SK-N-SH treated with all-trans-retinoic acid at 6 μM for 48 hours (cell line): ENCODE measurements at regions not wholly inside any gene's neighbourhood (a gene's known extent, or its start where the extent isn't known, plus 50 kb on each side); places are given as distances from the start of the nearest gene placed in this dataset.

Source experiments
- ATAC-seq: fragments of 200-7000 bp; cut with Tn5 transposase; 3 replicates; pipeline ENCODE4 v1.9.1; 2020; ENCODE audit warnings: mild to moderate bottlenecking, moderate library complexity
- ARNTL ChIP-seq: fragments of 450-650 bp; formaldehyde crosslinking; IDR thresholded peaks from 2 replicates; pipeline ENCODE4 v1.5.0; 2020; ENCODE audit warnings: low read depth, mild to moderate bottlenecking, moderate library complexity, borderline replicate concordance
- BACH2 ChIP-seq: fragments of 250-450 bp; sonication (Bioruptor Pico); IDR thresholded peaks from 2 replicates; pipeline ENCODE4 v1.9.0; 2021; ENCODE audit warnings: mild to moderate bottlenecking, borderline replicate concordance
- CREB5 ChIP-seq: fragments of 250-450 bp; sonication (Bioruptor Pico); IDR thresholded peaks from 2 replicates; pipeline ENCODE4 v1.5.1; 2020; ENCODE audit warnings: low read depth, mild to moderate bottlenecking, moderate library complexity
- CSDC2 ChIP-seq: fragments of 250-450 bp; sonication (Bioruptor Pico); IDR thresholded peaks from 2 replicates; pipeline ENCODE4 v1.5.0; 2020; ENCODE audit warnings: mild to moderate bottlenecking, moderate library complexity
- CSRNP3 ChIP-seq: fragments of 250-450 bp; sonication (Bioruptor Pico); IDR thresholded peaks from 2 replicates; pipeline ENCODE4 v1.5.1; 2021; ENCODE audit warnings: mild to moderate bottlenecking, moderate library complexity
- ESRRG ChIP-seq: fragments of 250-450 bp; sonication (Bioruptor Pico); IDR thresholded peaks from 2 replicates; pipeline ENCODE4 v1.6.1; 2021; ENCODE audit warnings: mild to moderate bottlenecking
- GLIS3 ChIP-seq: fragments of 250-450 bp; sonication (Bioruptor Pico); IDR thresholded peaks from 2 replicates; pipeline ENCODE4 v1.5.0; 2020; ENCODE audit warnings: mild to moderate bottlenecking, moderate library complexity
- ISL1 ChIP-seq: fragments of 250-450 bp; sonication (Bioruptor Pico); IDR thresholded peaks from 2 replicates; pipeline ENCODE4 v2.1.2; 2022; ENCODE audit warnings: mild to moderate bottlenecking, moderate library complexity
- OSR1 ChIP-seq: fragments of 250-450 bp; sonication (Bioruptor Pico); IDR thresholded peaks from 2 replicates; pipeline ENCODE4 v1.8.0; 2022; ENCODE audit warnings: moderate library complexity, mild to moderate bottlenecking, inconsistent platforms
- PATZ1 ChIP-seq: fragments of 250-450 bp; sonication (Bioruptor Pico); IDR thresholded peaks from 2 replicates; pipeline ENCODE4 v1.8.0; 2020; ENCODE audit warnings: mild to moderate bottlenecking, moderate library complexity, borderline replicate concordance
- POU6F1 ChIP-seq: fragments of 250-450 bp; sonication (Bioruptor Pico); IDR thresholded peaks from 2 replicates; pipeline ENCODE4 v1.8.0; 2021; ENCODE audit warnings: low read depth, mild to moderate bottlenecking, moderate library complexity, borderline replicate concordance
- PPARA ChIP-seq: fragments of 250-450 bp; sonication (Bioruptor Pico); IDR thresholded peaks from 2 replicates; pipeline ENCODE4 v1.5.0; 2020; ENCODE audit warnings: mild to moderate bottlenecking, borderline replicate concordance
- RARB ChIP-seq: fragments of 250-450 bp; sonication (Bioruptor Pico); IDR thresholded peaks from 2 replicates; pipeline ENCODE4 v1.8.0; 2021; ENCODE audit warnings: mild to moderate bottlenecking, moderate library complexity
- SNAI2 ChIP-seq: fragments of 250-450 bp; sonication (Bioruptor Pico); IDR thresholded peaks from 2 replicates; pipeline ENCODE4 v1.5.0; 2020; ENCODE audit warnings: mild to moderate bottlenecking, moderate library complexity
- TCF4 ChIP-seq: fragments of 250-450 bp; sonication (Bioruptor Pico); IDR thresholded peaks from 2 replicates; pipeline ENCODE4 v1.8.0; 2021; ENCODE audit warnings: mild to moderate bottlenecking, moderate library complexity, borderline replicate concordance
- TOX ChIP-seq: fragments of 250-450 bp; sonication (Bioruptor Pico); IDR thresholded peaks from 2 replicates; pipeline ENCODE4 v1.8.0; 2021; ENCODE audit warnings: mild to moderate bottlenecking, moderate library complexity, borderline replicate concordance
- TSHZ2 ChIP-seq: fragments of 250-450 bp; sonication (Bioruptor Pico); IDR thresholded peaks from 2 replicates; pipeline ENCODE4 v1.5.0; 2020; ENCODE audit warnings: mild to moderate bottlenecking, moderate library complexity
- ZC3H10 ChIP-seq: fragments of 250-450 bp; sonication (Bioruptor Pico); IDR thresholded peaks from 2 replicates; pipeline ENCODE4 v1.5.1; 2021; ENCODE audit warnings: mild to moderate bottlenecking, moderate library complexity
- ZFP3 ChIP-seq: fragments of 250-450 bp; sonication (Bioruptor Pico); IDR thresholded peaks from 2 replicates; pipeline ENCODE4 v1.5.0; 2020; ENCODE audit warnings: mild to moderate bottlenecking, moderate library complexity
- ZFP30 ChIP-seq: fragments of 450-650 bp; formaldehyde crosslinking; IDR thresholded peaks from 2 replicates; pipeline ENCODE4 v1.5.0; 2022; ENCODE audit warnings: mild to moderate bottlenecking, moderate library complexity
- ZNF565 ChIP-seq: fragments of 450-650 bp; formaldehyde crosslinking; conservative IDR thresholded peaks from 2 replicates; pipeline ENCODE4 v1.5.0; 2020; ENCODE audit warnings: low read depth, mild to moderate bottlenecking, moderate library complexity
- ZNF70 ChIP-seq: fragments of 450-650 bp; formaldehyde crosslinking; IDR thresholded peaks from 2 replicates; pipeline ENCODE4 v1.5.0; 2020; ENCODE audit warnings: mild to moderate bottlenecking, moderate library complexity
- ZNF8 ChIP-seq: fragments of 450-650 bp; formaldehyde crosslinking; IDR thresholded peaks from 2 replicates; pipeline ENCODE4 v1.5.0; 2020; ENCODE audit warnings: mild to moderate bottlenecking, moderate library complexity

GRCh38 chr6:165846123-165846966, 183.3 kb upstream of the PDE10A start:
- TF ChIP-seq TOX (CRISPR knock-in tag) = no peak
- TF ChIP-seq ZFP30 = no peak
- TF ChIP-seq TSHZ2 (CRISPR knock-in tag) = no peak
- no peak for TF ChIP-seq OSR1 (CRISPR knock-in tag)
- no peak for TF ChIP-seq ZNF8 (CRISPR knock-in tag)
- TF ChIP-seq TCF4 (CRISPR knock-in tag) = no peak
- no peak for TF ChIP-seq CSDC2 (CRISPR knock-in tag)
- no peak for TF ChIP-seq GLIS3 (CRISPR knock-in tag)
- TF ChIP-seq ZFP3 = no peak
- TF ChIP-seq ESRRG (CRISPR knock-in tag) = no peak
- TF ChIP-seq CSRNP3 (CRISPR knock-in tag) = no peak
- TF ChIP-seq POU6F1 (CRISPR knock-in tag) = no peak
- TF ChIP-seq PATZ1 (CRISPR knock-in tag) = no peak
- no peak for TF ChIP-seq ZC3H10 (CRISPR knock-in tag)
- TF ChIP-seq ARNTL (CRISPR knock-in tag) = no peak
- no peak for TF ChIP-seq BACH2 (CRISPR knock-in tag)
- TF ChIP-seq PPARA (CRISPR knock-in tag) = no peak
- TF ChIP-seq SNAI2 = no peak
- TF ChIP-seq ZNF565 (CRISPR knock-in tag) = no peak
- no peak for ATAC-seq

GRCh38 chr6:165845493-165845892, 182.5 kb upstream of the PDE10A start:
- TF ChIP-seq ZNF565 (CRISPR knock-in tag) (no peak), ZNF70 (no peak), TCF4 (CRISPR knock-in tag) (no peak), GLIS3 (CRISPR knock-in tag) (no peak), POU6F1 (CRISPR knock-in tag) (no peak), OSR1 (CRISPR knock-in tag) (no peak), ISL1 (CRISPR knock-in tag) (no peak), CSDC2 (CRISPR knock-in tag) (no peak), BACH2 (CRISPR knock-in tag) (no peak), ZNF8 (CRISPR knock-in tag) (no peak), ZFP30 (no peak), ESRRG (CRISPR knock-in tag) (no peak), RARB (CRISPR knock-in tag) (no peak), PPARA (CRISPR knock-in tag) (no peak), ZC3H10 (CRISPR knock-in tag) (no peak), PATZ1 (CRISPR knock-in tag) (no peak), CREB5 (no peak), SNAI2 (no peak), TOX (CRISPR knock-in tag) (no peak)

More at GRCh38 chr6:165845493-165845892, 182.5 kb upstream of the PDE10A start:
- no peak for ATAC-seq
